GM19395 (cell line): ENCODE measurements at regions not wholly inside any gene's neighbourhood (a gene's known extent, or its start where the extent isn't known, plus 50 kb on each side); places are given as distances from the start of the nearest gene placed in this dataset.

ENCODE experiments used
- ATAC-seq: cut with Tn5 transposase; IDR thresholded peaks from one replicate; pipeline ENCODE4 v1.9.1; 2021; ENCODE audit warnings: mild to moderate bottlenecking, moderate library complexity; ENCODE audit not compliant: unreplicated experiment

- no peak for ATAC-seq
These were observed 352.5 kb downstream of the CDH26 start for GRCh38 chr20:60310560-60311349.

GRCh38 chr20:60313191-60313590 lies 355.0 kb downstream of the CDH26 start:
- no peak for ATAC-seq

GRCh38 chr20:60313614-60314013 lies 355.4 kb downstream of the CDH26 start:
- ATAC-seq = no peak

GRCh38 chr20:60314727-60315126 lies 356.5 kb downstream of the CDH26 start:
- ATAC-seq = no peak

- no peak for ATAC-seq
These were observed 358.4 kb downstream of the CDH26 start for GRCh38 chr20:60316476-60317158.

GRCh38 chr20:60317401-60317800 lies 359.2 kb downstream of the CDH26 start:
- ATAC-seq = no peak

- no peak for ATAC-seq
These were observed 363.4 kb downstream of the CDH26 start for GRCh38 chr20:60321601-60322000.

- ATAC-seq = no peak
These were observed 368.6 kb downstream of the CDH26 start for GRCh38 chr20:60326821-60327220.

- no peak for ATAC-seq
These were observed 369.9 kb downstream of the CDH26 start for GRCh38 chr20:60327971-60328660.

- no peak for ATAC-seq
These were observed 372.2 kb downstream of the CDH26 start for GRCh38 chr20:60330461-60330860.

- no peak for ATAC-seq
These were observed 373.6 kb downstream of the CDH26 start for GRCh38 chr20:60331688-60332300.

- ATAC-seq = no peak
These were observed 374.3 kb downstream of the CDH26 start for GRCh38 chr20:60332523-60332922.

GRCh38 chr20:60334911-60335310 lies 376.7 kb downstream of the CDH26 start:
- no peak for ATAC-seq

- no peak for ATAC-seq
These were observed 380.3 kb downstream of the CDH26 start for GRCh38 chr20:60338556-60338955.

GRCh38 chr20:60339738-60340137 lies 381.5 kb downstream of the CDH26 start:
- no peak for ATAC-seq

GRCh38 chr20:60340232-60340631 lies 382.0 kb downstream of the CDH26 start:
- ATAC-seq = no peak

GRCh38 chr20:60341062-60341461 lies 382.8 kb downstream of the CDH26 start:
- ATAC-seq = no peak

- ATAC-seq = no peak
These were observed 386.9 kb downstream of the CDH26 start for GRCh38 chr20:60345106-60345505.

- no peak for ATAC-seq
These were observed 391.2 kb downstream of the CDH26 start for GRCh38 chr20:60349418-60349817.

- no peak for ATAC-seq
These were observed 393.8 kb downstream of the CDH26 start for GRCh38 chr20:60352017-60352416.

- no peak for ATAC-seq
These were observed 394.4 kb downstream of the CDH26 start for GRCh38 chr20:60352596-60352995.
